ENCODE measurements at regions not wholly inside any gene's neighbourhood (a gene's known extent, or its start where the extent isn't known, plus 50 kb on each side); places are given as distances from the start of the nearest gene placed in this dataset.
"Not testable (repeated sequence)": the region's sequence is repeated elsewhere in the genome, so short reads cannot be mapped to it uniquely, and the experiment has no call there.

DNA sequence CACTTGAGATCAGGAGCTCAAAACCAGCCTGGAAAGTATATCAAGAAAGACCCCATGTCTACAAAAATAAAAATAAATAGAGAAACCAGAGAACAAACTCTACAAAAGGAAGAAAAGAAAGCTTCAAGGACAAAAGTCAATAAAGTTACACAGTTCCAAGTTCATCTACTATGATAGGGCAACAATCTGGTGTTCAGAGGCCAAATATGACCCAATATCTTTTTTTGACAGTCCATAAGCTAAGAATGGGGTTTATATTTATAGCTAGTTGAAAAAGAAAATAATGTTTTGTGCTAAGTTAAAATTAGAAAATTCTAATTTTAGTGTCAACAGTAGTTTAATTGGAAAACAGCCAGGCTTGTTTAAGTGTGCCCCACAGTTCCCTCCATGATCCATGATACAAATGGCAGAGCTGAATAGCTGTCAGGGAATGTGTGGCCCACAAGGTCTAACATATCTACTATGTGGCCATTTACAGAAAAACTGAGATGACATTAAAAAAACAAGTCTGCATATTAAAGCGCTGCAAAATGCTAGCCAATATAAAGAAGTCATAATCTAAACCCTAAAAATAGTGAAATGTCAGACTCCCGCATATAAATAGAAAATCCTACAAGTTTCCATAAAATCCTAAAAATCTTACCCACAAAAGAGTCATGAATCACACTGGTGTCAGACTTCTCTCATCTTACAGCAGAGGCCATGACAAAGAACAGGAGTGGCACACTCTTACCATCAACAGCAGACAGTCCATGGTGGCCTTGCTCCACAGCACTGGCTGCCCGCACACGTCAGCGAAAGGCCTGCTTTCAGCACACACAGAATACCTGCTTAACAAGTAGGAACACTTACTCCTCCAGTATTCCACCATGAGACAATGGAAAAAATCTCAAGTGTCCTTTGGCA, 281.9 kb upstream of the HSFY2 start:
- no peak for DNase-seq (ENCODE audit: low read depth in 2 of 2)

DNA sequence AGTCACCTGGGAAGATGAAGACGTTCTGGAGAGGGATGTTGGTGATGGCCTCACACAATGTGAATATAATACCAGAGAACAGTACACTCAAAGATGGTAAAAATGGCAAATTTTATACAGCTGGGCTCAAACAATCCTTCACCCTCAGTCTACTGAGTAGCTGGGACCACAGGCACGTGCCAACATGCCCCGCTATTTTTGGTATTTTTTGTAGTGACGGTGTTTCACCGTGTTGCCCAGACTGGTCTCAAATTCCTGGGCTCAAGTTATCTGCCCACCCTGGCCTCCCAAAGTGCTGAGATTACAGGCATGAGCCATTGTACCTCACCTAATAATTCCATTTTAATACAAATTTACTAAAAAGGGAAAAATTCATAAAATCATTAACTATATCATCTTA, 280.3 kb upstream of the HSFY2 start:
- DNase-seq (ENCODE audit: low read depth in 2 of 2) = no peak

DNA sequence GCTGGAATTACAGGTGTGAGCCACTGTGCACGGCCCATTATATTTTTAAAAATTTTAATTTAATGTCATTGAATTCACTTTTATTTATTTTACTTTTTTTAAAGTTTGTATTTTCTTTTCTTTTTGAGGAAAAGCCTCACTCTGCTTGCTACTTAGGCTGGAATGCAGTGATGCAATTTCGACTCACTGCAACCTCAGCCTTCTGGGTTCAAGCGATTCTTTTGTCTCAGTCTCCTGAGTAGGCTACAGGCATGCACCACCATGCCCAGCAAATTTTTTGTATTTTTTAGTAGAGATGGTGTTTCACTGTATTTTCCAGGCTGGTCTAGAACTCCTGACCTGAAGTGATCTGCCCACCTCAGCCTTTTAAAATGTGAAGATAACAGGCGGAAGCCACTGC, 277.5 kb upstream of the HSFY2 start:
- no peak for DNase-seq (ENCODE audit: low read depth in 2 of 2)

DNA sequence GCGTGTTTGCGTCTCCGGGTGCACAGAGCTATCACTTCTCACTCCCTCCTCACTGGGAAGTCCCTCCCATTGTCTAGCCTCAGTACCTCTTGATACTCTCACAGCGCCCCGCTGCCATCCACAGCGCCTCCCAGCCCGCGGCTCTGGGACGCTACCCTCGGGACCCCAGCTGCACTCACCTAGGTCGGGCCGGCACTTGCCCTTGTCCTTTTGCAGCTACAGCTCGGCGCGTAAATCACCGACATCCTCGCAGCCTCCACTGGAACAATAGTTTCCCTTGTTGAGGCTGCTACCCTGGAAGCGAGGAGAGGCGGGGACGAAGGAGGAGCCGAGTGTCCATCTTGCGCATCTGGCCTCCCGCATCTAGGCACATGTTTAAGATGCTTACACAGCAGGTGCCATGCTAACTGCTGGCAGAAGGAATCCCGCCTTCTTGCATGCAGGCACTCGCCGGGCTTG, 269.5 kb upstream of the HSFY2 start:
- no peak for DNase-seq (ENCODE audit: low read depth in 2 of 2)

DNA sequence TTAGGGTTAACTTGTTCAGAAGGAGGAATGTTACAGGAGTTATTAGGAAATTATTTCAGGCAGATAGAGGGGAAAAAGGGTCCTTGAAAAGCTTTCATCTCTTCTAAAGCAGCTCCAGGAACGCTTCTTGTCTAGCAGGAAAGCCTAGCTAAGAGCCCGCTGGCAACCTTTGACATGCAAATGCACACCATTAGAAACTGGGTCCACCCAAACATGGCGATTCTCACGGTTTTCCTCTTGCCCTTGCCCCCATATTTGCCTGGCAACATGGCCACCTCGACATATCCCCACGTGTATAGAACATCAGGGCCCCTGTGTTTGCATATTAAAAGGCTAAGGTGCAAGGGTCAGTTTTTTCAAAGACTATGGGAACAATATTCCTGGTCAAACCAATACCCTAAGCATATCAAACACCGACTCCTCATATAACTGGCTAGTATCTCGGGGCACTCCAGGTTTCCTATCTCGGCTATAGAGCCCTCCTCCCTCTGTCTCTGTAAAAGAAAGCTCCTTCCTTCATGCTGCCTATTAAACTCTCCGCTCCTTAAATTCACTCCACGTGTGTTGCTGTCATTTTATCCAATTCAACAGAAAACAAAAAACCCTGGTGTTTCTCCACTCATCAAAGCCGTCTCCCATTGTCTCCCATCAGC, 268.9 kb upstream of the HSFY2 start:
- DNase-seq (ENCODE audit: low read depth in 2 of 2) = no peak

DNA sequence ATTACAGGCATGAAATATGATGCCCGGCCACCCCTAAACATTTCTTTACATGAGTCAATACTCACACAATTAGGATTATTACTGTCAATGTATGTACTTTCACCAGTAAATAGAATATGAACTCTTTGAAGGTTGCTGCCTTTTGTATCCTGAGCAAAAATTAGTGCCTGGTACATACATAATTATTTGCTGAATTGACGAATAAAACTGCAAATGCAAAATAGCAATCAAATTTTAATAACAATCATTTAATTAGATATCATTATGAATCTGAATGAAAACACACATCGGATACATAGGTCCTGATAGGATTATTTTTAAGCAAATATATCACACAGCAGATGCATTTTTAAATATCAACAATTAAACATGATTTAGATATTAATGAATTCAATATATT, 253.1 kb upstream of the HSFY2 start:
- no peak for DNase-seq (ENCODE audit: low read depth in 2 of 2)

DNA sequence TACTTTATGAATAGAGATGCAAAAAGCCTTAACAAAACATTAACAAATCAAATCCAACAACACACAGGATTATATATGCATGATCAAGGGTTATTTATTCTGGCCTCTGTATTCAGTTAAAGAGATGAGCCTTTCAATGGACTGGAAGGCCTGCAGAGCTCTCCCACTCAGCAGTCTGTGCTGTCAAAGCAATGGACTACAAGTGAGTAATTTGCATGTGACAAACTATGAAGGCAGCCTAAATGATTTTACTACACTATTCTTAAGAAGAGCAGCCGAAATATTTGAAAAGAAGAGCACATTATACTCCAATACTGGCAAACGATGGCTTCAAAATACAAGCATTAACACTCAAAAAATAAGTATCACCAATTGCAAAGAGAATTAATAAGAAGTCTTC, 250.4 kb upstream of the HSFY2 start:
- DNase-seq (ENCODE audit: low read depth in 2 of 2) = no peak

DNA sequence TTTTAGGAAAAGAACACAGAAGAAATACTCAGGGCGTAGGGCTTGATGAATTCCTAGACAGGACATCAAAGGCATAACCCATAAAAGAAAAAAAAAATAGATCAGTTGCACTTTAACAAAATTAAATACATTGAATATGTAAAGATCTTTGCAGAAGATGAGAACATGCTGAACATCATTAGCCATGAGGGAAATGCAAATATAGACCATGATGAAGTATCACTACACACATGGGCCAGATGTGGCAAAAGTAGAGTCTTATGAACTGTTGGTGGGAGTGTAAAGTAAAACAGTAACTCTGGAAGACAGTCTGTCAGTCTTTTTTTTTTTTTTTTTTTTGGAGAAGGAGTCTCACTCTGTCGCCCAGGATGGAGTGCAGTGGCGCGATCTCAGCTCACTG, 246.7 kb upstream of the HSFY2 start:
- no peak for DNase-seq (ENCODE audit: low read depth in 2 of 2)

DNA sequence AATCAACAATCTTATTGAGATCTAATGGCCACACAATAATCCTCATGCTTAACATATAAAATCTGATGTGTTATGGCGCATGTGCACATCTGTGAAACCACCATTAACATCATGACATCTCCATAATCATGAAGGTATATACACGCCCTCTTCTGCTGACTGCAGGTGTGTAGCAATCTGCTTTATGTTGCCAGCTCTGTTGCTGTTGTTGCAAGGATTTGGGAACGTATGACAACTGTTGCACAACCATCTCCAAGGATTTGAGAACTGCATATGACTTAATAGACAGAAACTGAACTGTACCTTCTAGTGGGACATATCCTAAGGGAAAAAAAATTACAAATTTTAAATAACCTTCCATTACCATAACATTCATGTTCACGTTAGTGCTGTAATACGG, 243.5 kb upstream of the HSFY2 start:
- DNase-seq (ENCODE audit: low read depth in 2 of 2) = no peak

DNA sequence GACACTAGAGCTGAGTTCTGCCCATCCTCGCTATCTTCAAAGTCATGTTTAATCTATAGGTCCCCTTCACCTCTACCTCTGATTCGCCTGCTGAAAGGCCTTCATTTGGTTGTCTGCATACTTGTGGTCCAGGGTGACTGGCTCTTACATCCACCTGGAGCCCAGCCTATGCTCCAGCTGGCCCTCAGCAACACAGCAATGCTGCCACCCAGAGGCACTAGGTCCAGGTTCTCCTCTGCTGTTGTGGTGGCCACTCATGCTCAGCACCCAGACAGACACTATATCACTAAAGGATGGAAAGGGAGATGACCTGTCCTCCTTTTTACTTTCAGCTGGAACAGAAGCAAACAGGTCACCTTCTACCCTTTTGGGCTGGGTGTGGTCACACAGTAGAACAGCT, 242.3 kb upstream of the HSFY2 start:
- DNase-seq (ENCODE audit: low read depth in 2 of 2) = no peak

DNA sequence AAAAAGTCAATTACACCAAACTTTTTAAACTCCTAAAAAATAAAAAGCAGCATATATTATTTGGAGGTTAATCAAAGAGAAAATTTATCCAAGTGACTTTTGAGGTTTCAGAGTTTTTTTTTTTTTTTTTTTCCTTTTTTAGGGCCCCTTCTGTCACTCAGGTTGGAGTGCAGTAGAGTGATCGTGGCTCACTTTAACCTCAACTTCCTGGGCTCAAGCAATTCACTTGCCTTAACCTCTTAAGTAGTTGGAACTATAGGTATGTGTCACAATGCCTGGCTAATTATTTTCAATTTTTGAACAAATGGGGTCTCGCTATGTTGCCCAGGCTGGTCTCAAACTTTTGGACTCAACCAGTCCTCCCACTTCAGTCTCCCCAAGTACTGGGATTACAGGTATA, 241.7 kb upstream of the HSFY2 start:
- no peak for DNase-seq (ENCODE audit: low read depth in 2 of 2)

DNA sequence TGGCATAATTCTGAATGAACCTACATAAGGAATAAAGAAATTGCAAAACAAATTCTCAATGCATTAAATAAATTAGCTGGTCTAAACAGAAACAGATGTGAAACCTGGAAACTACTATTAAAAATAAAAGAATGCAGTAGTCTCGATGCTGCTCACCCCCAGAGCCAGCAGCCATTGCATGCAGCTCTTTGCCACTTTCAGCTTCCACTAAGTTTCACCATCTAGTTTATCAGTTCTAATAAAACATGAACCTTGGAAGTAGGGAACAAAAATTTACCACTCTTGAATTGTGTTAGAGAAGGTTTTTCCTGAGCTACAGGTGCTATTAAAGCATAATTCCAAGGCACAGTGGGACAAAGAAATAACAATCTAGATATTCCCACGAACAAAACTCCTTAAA, 239.4 kb upstream of the HSFY2 start:
- no peak for DNase-seq (ENCODE audit: low read depth in 2 of 2)

DNA sequence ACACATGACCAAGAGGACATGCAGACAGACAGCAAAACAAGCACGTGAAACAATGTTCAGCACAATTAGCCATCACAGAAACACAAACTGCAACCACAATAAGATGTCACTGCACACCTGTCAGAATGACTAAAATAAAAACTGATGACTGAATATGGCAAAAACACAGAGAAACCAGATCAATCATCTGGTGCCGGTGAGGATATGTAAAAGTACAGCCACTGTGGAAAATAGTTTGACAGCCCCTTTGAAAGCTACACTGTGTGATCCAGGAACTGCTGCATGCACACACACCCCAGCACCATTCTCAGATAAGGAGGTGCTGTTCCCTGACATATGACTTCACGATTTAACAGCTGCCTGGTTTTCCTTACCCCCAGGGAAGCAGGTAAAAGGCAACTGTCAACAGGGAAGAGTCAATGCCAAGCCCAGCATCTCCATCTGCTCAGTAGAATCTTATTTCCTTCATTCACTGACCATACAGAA, 238.1 kb upstream of the HSFY2 start:
- DNase-seq (ENCODE audit: low read depth in 2 of 2) = no peak

DNA sequence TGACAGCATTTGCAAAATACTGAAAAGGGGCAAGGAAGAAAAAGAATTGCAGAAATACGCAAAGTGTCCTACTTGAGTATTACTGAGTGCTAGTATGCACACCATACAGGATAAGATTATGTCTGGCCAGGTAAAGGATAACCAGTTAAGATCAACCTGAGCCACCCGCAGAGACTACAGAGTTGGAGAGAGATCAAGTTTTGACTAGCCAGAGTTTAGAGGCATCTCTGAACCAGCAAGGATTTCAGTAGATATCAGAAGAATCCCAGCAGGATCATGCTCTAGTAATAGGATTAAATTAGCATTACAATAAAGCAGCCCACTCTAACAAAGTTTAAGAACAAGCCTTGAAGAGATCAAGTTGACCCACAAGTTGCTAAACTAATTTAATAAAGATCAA, 232.7 kb upstream of the HSFY2 start:
- no peak for DNase-seq (ENCODE audit: low read depth in 2 of 2)

DNA sequence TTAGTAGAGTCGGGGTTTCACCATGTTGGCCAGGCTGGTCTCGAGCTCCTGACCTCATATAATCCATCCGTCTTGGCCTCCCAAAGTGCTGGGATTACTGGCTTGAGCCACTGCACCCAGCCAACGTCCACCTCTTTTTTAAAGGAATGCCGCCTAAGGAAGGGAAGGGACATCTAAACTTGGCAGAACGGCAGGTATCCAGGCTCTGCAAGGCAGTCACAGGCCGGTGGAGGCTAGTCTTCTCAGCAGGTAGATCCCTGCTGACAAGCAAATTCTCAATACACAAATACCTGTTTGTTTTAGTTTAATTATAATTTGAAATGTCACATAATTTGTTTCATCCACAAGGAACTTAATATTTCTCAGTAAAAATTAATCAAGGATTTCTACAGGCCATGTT, 232.0 kb upstream of the HSFY2 start:
- DNase-seq (ENCODE audit: low read depth in 2 of 2) = no peak

DNA sequence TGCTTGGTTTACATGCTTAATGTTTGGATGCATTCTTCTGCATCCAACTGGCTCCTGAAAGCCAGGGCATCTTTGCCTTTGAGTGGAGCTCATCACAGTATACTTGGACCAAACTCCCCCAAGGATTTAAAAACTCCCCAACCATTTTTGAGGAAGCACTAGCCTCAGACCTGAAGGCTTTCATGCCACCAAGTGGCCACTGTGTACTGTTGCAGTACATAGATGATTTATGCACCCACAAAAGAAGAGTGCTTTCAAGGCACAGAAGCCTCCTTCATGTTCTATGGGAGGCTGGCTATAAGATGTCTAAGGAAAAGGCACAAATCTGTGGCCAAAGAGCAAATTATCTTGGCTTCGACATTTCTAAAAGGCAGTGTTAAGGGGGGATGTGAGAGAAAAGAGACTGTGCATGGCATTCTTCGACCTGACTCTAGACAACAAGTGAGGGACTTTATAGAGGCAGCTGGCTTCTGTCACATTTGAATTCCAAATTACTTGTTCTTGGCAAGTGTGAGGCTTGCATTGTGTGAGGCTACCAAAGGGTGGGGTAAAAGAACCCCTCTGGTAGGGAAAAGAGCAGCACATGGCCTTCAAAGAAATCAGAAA, 224.2 kb upstream of the HSFY2 start:
- DNase-seq (ENCODE audit: low read depth in 2 of 2) = no peak

DNA sequence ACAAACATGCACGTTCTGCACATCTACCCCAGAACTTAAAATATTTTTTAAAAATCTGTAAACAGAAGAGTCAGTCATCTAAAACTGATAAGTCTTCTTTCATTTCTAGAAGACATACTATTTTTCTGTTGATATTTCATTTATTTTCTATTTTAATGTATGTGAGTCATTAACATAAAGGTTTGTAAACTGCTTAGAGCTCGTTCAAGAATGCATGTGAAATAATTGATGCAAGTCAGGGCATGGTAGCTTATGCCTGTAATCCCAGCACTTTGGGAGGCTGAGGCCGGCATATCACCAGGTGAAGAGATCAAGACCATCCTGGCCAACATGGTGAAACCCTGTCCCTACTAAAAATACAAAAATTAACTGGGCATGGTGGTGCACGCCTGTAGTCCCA, 219.9 kb upstream of the HSFY2 start:
- no peak for DNase-seq (ENCODE audit: low read depth in 2 of 2)

DNA sequence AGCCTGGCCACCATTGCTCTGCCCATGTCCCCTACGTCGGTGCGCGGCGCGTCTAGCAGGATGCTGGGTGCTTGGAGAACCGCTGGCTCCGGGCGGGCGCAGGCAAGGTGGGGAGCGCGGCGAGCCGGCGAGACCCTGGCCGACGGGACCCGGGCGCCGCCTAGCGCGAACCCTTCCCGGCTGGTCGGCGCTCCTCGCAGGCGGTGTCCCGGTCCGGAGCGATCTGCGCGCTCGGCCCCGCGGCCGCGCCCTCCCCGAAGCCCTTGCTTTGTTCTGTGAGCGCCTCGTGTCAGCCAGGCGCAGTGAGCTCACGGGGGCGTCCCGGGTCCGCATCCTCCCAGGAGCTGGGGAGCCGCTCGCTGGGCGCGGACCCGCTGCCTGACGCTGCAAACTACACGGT, 219.1 kb upstream of the HSFY2 start:
- DNase-seq (ENCODE audit: low read depth in 2 of 2) = not testable (repeated sequence)

DNA sequence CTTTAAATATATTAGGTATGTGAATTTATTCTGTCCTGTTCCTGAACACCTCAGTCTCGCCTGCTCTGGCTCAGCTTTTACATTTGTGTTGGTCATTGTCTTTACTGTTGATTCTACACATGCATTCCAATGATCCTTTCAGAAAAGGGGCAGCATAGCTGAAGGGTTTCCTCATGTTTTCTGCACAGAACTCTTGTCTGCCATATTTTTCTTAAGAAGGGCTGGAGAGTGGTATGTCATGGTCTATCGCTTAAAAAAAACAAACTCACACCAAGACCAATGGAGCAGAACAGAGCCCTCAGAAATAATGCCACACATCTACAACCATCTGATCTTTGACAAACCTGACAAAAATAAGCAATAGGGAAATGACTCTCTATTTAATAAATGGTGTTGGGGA, 215.8 kb upstream of the HSFY2 start:
- DNase-seq (ENCODE audit: low read depth in 2 of 2) = no peak

DNA sequence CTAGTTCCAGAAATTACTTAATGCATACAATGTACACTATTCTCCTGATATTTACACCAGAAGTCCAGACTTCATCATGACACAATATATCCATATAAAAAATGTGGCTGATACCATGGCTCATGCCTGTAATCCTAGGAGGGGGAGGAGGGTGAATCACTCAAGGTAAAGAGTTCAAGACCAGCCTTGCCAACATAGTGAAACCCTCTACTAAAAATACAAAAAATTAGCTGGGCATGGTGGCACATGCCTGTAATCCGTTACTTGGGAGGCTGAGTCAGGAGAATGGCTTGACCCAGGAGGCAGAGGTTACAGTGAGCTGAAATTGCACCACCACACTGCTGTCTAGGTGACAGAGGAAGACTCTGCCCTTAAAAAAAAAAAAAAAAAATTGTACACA, 192.5 kb upstream of the HSFY2 start:
- DNase-seq (ENCODE audit: low read depth in 2 of 2) = no peak

DNA sequence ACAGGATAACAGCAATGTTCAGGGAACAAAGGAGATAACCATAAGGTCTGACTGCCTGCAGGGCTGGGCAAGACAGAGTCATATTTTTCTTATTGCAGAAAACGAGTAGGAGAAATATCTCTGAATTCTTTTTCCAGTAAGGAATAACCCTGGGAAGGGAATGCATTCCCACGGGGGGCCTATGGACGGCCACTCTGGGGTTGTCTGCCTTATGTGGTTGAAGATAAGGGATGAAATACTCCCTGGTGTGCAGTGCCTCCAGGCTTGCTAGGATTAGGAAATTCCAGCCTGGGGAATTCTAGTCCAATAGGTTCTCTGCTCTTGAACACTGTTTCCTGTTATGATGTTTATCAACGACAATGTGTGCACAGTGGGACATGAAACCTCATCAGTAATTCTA, 185.3 kb upstream of the HSFY2 start:
- no peak for DNase-seq (ENCODE audit: low read depth in 2 of 2)

DNA sequence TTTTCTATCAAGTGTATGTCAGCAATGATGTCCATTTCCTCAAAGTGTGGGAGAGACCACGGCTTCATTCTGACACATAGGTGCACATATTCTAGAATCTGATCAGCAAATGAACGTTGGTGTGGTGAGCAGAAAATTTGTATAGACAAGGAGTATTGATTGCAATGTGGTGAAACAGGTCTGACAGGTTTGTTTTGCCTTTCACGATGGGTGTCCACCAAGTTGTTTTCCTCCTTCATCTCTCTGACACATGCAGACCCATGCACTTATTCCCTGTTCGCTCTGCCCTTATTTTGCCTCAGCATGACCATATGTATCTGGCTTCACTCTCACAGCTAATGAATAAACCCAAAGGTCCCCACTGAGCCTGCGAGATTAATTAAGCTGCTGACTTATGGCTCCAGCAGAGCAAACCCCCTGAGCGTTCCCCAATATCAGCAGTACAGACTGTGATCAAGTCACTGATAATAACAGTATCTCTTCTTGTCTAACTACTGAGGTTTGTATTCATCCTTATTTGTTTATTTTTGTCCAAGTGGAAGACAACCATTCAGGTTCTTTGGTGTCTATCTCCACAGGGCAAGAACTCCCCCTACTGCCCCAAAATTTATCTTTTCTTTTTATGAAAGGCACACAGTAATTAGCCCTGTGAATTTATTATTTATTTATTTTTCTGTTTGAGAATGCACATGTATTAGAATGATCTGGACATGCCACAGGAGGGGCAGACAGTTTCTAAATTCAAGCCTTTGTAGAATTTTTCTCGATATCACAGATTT, 178.3 kb upstream of the HSFY2 start:
- DNase-seq (ENCODE audit: low read depth in 2 of 2) = no peak

Measured in stimulated activated CD8-positive, alpha-beta memory T cell treated with anti-CD3 and anti-CD28 coated beads, Interleukin-7, amount 100 ng/mL, for 1 hour (primary cell).